ENCODE measurements at regions not wholly inside any gene's neighbourhood (a gene's known extent, or its start where the extent isn't known, plus 50 kb on each side); places are given as distances from the start of the nearest gene placed in this dataset.

DNA sequence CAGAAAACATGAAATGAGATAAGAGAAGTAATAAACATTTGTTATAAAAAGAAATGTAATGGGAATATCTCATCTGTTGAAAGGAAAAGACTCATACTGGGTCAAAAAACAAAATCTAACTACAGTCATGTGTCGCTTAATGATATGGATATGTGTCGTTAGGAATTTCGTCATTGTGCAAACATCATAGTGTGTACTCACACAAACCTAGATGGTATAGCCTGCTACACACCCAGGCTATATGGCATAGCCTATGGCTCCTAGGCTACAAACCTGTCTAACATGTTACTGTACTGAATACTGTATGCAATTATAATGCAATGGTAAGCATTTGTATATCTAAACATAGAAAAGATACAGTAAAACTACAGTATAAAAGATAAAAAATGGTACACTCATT, 89.8 kb upstream of the ZC3H12C start:
- ATAC-seq: no peak
- H3K27me3 Mint-ChIP-seq: peaks cover 37% of the 10 kb centered on the region
- peaks cover 10% of the 10 kb centered on the region for H3K4me1 Mint-ChIP-seq
- H3K4me3 Mint-ChIP-seq: no peak overlapping the region
- peaks cover 3% of the 10 kb centered on the region for H3K9me3 Mint-ChIP-seq
- H3K27ac Mint-ChIP-seq: no peak overlapping the region
- H3K36me3 Mint-ChIP-seq: no peaks in the 10 kb centered on the region

DNA sequence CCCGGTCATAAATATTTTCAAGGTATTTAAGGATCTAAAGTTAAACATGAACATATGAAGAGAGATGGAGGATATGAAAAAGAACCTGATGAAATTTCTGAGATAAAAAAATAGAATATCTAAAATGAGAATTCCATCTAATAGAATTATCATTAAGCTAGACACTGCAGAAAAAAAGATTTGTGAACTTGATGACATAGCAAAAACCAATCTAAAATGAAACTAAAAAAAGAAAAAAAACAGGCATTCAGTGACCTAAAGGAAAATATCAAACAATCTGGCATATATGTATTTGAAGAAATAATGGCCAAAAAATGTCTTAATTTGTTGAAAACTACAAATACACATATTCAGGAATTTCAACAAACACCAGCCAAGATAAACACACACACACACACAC, 81.6 kb upstream of the ZC3H12C start:
- Mint-ChIP-seq H3K27ac (no peak overlapping the region), H3K4me1 (no peaks in the 10 kb centered on the region), H3K4me3 (no peak overlapping the region), H3K9me3 (peaks cover 20% of the 10 kb centered on the region), H3K27me3 (peaks cover 47% of the 10 kb centered on the region), H3K36me3 (peaks cover 10% of the 10 kb centered on the region)
- ATAC-seq: no peak

DNA sequence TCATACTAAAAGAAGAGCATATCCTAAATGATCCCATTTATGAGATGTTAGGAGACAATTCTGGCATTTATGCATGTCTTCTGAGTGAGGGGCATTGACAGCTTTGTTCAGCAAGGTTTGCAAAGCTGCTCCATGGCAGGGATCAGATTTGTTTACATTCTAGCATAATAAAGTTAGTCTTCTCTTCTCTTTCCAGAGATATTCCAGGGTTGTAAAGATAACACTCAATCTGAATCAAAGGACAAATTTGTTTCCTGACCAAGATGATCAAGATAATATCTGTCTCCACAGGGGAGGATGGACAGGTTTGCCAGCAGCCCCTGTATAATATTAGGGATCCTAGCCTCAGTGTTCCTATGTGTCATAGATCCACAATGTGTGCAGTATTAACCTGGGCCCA, 77.5 kb upstream of the ZC3H12C start:
- H3K4me3 Mint-ChIP-seq: no peak overlapping the region
- no peak for ATAC-seq
- peaks cover 4% of the 10 kb centered on the region for H3K36me3 Mint-ChIP-seq
- H3K4me1 Mint-ChIP-seq: no peaks in the 10 kb centered on the region
- peaks cover 46% of the 10 kb centered on the region for H3K27me3 Mint-ChIP-seq
- peaks cover 19% of the 10 kb centered on the region for H3K9me3 Mint-ChIP-seq
- no peak overlapping the region for H3K27ac Mint-ChIP-seq

DNA sequence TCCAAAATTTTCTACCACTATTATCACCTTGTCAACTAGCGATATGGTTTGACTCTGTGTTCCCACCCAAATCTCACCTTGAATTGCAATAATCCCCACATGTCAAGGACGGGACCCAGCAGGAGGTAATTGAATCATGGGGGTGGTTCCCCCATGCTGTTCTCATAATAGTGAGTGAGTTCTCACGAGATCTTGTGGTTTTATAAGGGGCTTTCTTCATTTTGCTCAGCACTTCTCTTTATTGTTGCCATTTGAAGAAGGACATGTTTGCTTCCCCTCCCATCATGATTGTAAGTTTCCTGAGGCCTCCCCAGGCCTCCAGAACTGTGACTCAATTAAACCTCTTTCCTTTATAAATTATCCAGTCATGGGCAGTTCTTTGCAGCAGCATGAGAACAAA, 73.5 kb upstream of the ZC3H12C start:
- Mint-ChIP-seq H3K4me1 (no peaks in the 10 kb centered on the region), H3K36me3 (no peaks in the 10 kb centered on the region), H3K9me3 (peaks cover 13% of the 10 kb centered on the region), H3K4me3 (no peak overlapping the region), H3K27ac (no peak overlapping the region), H3K27me3 (peaks cover 50% of the 10 kb centered on the region)
- no peak for ATAC-seq

DNA sequence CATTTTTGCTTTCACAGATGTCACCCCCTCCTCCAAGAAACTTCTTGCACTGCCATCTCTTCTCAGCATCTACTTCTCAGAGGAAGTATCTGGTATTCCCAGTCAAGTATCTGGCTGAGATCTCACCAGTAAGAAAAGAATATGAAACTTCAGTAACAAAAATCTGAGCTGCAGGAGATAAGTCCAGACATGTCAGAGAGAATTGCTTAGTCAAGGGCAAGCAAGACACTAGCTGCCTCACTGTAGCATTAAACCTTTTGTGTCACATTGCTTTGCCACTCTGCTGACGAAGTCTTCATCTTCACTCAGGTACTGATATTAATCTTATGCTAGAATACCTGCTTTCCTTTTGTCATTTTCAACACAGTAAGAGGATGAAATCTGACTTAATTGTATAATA, 70.6 kb upstream of the ZC3H12C start:
- Mint-ChIP-seq H3K4me3 (no peak overlapping the region), H3K27me3 (peaks cover 45% of the 10 kb centered on the region), H3K4me1 (peaks cover 9% of the 10 kb centered on the region), H3K27ac (no peak overlapping the region), H3K9me3 (peaks cover 11% of the 10 kb centered on the region), H3K36me3 (no peaks in the 10 kb centered on the region)
- ATAC-seq: no peak

DNA sequence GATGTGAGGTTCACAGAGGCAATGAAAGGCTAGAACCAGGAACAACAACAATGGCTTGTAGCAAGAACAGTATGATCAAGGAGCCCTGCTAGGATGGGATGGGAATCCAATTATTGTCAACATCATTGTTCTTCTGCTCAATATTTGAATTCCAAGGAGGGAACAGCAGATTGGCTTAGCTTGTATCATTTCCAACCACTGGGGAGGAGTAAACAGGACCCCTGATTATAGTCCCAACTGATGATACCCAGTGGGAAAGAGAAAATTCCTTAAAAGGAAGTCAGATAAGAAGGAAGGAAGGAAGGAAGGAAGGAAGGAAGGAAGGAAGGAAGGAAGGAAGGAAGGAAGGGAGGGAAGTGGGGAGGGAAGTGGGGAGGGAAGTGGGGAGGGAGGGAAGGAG, 69.5 kb upstream of the ZC3H12C start:
- ATAC-seq: no peak
- H3K4me3 Mint-ChIP-seq: no peak overlapping the region
- H3K27me3 Mint-ChIP-seq: peaks cover 45% of the 10 kb centered on the region
- H3K4me1 Mint-ChIP-seq: peaks cover 20% of the 10 kb centered on the region
- no peaks in the 10 kb centered on the region for H3K36me3 Mint-ChIP-seq
- peaks cover 15% of the 10 kb centered on the region for H3K9me3 Mint-ChIP-seq
- H3K27ac Mint-ChIP-seq: no peak overlapping the region

DNA sequence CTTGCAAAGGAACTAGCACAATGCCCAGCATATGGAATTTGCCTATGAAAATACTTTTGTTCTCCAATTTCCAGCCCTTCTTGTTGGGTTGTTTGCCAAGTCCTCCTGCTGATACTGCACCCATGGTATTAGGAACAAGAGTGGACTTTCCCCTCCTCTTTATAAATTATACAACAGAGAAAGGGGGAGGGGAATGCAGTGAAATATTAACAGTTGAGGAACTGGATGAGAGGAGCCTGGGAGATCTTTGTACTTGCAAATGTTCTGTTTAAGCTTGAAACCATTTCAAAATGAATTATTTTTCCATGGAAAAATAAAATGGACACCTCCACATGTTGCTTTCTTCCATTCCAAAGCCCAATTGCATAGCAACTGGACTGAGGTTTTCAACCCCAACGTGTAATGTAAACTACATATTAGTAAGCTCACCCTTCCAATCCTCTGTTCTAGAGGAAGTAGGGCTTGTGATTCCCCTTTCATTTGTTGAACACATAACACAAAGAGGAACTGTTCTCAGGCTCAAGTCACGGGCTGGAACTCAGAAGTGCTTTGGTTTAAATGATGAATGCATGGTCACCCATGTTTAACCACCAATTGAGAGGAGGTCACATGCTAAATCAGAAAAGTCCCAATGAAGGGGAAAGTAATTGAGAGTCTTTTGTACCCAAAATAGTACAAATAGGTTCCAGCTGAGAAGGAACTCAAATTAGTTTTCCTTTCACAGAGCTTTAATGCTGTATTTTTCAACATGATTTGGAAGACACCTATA, 66.2 kb upstream of the ZC3H12C start:
- Mint-ChIP-seq H3K4me3 (peak overlapping the region; percentile 34), H3K4me1 (peaks cover 20% of the 10 kb centered on the region), H3K27ac (peak overlapping the region; percentile 86), H3K9me3 (peaks cover 16% of the 10 kb centered on the region), H3K36me3 (peaks cover 6% of the 10 kb centered on the region), H3K27me3 (peaks cover 36% of the 10 kb centered on the region)
- peak; percentile 98 for ATAC-seq

DNA sequence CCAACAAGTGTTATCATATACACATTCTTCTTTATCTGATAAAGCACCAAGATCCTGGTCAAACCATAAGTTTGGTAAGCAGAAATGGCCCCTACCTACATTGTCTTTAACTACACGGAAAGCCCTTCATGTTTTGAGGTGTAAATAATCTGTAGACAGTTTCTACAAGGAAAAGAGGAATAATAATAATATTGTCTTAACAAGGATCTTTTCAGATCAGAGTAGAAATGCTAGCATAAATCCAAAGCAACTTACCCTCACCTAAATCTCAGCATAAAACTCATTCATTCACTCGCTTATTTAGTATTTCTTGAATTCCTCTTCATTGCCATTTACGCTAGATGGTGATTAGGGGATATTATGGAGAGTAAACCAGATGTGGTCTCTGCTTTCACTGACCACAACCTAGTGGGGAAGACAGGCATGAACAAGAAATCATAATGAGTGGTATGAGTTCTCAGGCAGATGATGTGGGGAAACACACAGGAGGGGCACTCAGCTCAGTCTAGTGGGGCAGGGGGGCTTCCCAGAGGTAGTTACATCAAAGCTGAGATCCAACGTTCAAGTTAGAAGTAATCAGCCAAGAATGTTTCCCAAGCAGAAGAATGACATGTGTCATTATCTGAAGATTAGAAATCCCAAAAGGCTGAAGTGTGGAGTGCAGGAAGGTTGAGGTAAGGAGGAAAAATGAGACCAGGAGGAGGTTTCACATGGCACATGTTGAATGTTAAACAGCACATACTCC, 65.4 kb upstream of the ZC3H12C start:
- Mint-ChIP-seq H3K36me3 (peaks cover 6% of the 10 kb centered on the region), H3K27ac (peak overlapping the region; percentile 86), H3K9me3 (peaks cover 16% of the 10 kb centered on the region), H3K27me3 (peaks cover 37% of the 10 kb centered on the region), H3K4me3 (peak overlapping the region; percentile 34), H3K4me1 (peaks cover 20% of the 10 kb centered on the region)
- ATAC-seq: peak; percentile 79

DNA sequence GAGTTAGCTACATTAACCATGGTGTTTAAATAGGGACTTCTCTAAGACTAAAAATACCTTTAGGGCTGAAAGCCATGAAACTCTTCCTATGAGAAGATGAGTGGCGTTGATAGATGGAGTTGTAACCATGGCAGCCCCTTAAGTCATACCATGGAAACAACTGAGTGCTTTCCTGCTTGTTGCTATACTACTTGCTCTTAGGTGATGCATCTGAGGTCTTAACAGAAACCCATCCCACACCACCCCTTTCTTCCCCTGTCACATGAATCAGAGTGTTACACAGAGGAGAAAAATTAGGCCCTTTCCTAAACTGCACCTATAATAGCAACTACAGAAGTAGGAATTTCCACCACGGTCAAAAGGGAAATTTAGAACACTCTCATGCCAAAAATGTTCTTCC, 64.3 kb upstream of the ZC3H12C start:
- Mint-ChIP-seq H3K4me3 (no peak overlapping the region), H3K36me3 (peaks cover 6% of the 10 kb centered on the region), H3K4me1 (peaks cover 20% of the 10 kb centered on the region), H3K27me3 (peaks cover 40% of the 10 kb centered on the region), H3K27ac (peak overlapping the region; percentile 86), H3K9me3 (peaks cover 12% of the 10 kb centered on the region)
- no peak for ATAC-seq

DNA sequence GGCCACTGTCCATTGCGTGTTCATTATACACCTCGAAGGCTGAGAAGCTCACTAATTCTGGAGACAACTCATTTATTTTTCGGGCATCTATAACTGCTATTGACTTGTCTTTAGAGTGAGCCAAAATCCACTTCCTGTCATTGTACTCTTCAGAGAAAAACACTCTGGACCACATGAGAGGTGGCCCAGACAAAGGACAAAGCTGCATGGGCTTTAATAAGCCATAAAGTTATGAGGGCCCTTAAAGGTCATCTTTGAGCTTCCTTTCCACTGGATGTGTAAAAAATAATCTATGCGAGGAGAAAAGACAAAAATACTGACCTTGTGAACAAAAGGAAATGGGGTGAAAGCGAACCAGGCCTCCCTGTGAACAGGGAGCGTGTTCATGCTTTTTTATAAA, 63.5 kb upstream of the ZC3H12C start:
- Mint-ChIP-seq H3K27me3 (peaks cover 40% of the 10 kb centered on the region), H3K4me3 (no peak overlapping the region), H3K36me3 (peaks cover 6% of the 10 kb centered on the region), H3K9me3 (peaks cover 9% of the 10 kb centered on the region), H3K4me1 (peaks cover 20% of the 10 kb centered on the region), H3K27ac (no peak overlapping the region)
- ATAC-seq: no peak

DNA sequence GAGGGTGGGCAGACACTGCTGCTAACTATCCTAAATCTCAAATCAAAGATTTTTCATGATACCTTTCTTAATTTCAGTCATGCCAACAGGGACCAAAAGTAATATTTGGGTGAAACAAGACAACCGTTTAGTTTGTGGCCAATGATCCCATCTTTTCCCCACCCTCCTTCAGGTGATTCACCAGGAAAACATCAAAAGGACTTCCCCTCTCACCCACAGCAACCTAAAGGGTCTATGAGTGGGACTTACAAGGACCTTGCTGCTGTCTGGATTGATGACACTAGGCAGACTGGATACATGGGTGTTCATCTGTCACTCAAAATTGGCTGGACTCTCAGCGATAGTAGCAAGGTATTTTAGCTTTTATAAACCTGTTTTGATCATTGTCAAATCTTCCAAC, 62.0 kb upstream of the ZC3H12C start:
- Mint-ChIP-seq H3K4me3 (no peak overlapping the region), H3K9me3 (peaks cover 8% of the 10 kb centered on the region), H3K27me3 (peaks cover 43% of the 10 kb centered on the region), H3K36me3 (peaks cover 6% of the 10 kb centered on the region), H3K4me1 (peaks cover 20% of the 10 kb centered on the region), H3K27ac (no peak overlapping the region)
- no peak for ATAC-seq

DNA sequence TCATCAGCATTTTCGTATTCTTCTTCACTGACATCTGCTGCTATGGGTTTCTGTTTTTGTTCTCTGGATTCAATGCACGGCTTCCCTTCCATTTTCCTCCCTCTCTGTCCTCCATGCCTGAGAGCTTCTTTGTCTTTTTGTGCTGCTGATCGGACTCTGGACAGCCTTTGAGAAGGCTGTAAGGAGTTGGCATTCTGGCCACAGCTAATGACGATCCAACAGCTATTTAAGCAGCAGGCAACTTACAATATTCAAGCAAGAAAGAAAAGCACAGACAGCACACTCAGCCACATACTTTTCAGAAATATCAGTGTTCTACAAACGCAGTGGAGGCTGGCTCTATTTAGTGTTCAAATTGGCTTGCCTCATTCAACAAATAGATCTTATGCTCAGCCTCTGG, 60.9 kb upstream of the ZC3H12C start:
- no peak for ATAC-seq
- peaks cover 6% of the 10 kb centered on the region for H3K36me3 Mint-ChIP-seq
- H3K9me3 Mint-ChIP-seq: peaks cover 8% of the 10 kb centered on the region
- no peak overlapping the region for H3K27ac Mint-ChIP-seq
- peaks cover 49% of the 10 kb centered on the region for H3K27me3 Mint-ChIP-seq
- H3K4me3 Mint-ChIP-seq: no peak overlapping the region
- H3K4me1 Mint-ChIP-seq: peaks cover 14% of the 10 kb centered on the region

DNA sequence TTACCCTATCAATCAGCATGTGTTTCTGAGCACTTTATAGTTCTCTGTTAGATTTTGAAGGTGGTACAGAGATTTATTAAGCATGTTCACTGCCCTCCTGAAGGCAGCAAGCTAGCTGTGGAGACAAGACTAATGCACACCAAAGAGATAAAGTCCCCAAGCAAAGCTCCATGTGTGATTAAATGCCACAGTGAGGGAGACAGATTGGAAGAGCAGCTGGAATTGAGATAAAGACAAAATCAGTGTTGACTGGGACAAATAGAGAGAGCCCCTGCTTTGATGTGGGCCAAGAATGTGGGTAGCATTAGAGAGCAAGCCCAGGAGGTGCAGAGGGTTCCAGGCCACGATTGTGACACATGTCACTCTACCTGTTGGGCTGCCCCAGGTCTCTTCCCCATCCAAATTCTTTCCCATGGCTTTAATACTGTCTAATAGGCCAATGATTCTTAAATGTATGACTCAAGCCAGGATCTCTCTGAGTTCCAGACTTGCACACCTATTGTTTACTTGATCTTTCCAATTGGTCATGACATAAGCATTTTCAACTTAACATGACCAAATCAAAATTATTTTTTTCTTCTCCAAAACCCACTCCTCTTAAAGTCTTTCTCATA, 60.1 kb upstream of the ZC3H12C start:
- Mint-ChIP-seq H3K27me3 (peaks cover 57% of the 10 kb centered on the region), H3K4me3 (no peak overlapping the region), H3K9me3 (peaks cover 5% of the 10 kb centered on the region), H3K36me3 (peaks cover 6% of the 10 kb centered on the region), H3K27ac (no peak overlapping the region), H3K4me1 (peaks cover 6% of the 10 kb centered on the region)
- ATAC-seq: no peak

DNA sequence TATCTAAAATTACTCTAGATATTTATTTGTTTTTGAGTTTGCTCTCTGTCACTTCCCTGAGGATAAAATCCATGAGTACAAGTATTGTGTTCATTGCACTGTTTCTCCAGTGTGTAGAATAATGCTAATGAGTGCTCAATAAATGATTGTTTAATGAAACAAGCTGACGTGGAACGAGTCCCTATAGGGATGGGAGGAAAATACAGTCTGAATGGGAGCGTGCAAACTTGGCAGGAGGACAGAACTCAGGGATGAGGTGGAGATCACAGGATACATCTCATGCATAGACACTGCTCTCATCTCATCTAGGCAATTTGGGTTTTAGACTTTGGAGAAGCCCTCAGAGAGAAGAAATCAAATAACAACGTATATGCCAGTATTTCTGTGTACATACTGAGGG, 58.4 kb upstream of the ZC3H12C start:
- Mint-ChIP-seq H3K4me3 (no peak overlapping the region), H3K36me3 (peaks cover 6% of the 10 kb centered on the region), H3K4me1 (no peaks in the 10 kb centered on the region), H3K27me3 (peaks cover 58% of the 10 kb centered on the region), H3K27ac (no peak overlapping the region), H3K9me3 (peaks cover under 1% of the 10 kb centered on the region)
- ATAC-seq: no peak

DNA sequence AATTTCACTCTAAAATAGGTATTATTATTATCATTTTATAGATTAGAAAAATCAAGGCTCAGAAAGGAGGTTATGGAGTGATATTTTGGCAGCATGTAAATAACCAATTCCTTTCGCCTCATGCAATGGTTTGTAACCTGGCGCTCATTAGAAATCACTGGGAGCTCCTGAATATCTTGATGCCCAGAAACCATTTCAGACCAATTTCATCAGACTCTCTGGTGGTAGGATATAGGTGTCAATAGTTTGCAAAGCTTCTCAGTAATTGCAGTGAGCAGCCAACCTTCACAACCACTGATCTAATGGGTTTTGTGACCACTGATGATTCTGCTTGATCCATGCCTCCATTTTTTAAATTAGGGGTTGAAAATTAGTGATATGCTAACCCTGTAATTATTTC, 57.8 kb upstream of the ZC3H12C start:
- Mint-ChIP-seq H3K4me3 (no peak overlapping the region), H3K36me3 (peaks cover 2% of the 10 kb centered on the region), H3K27ac (no peak overlapping the region), H3K4me1 (no peaks in the 10 kb centered on the region), H3K27me3 (peaks cover 55% of the 10 kb centered on the region), H3K9me3 (no peaks in the 10 kb centered on the region)
- no peak for ATAC-seq

DNA sequence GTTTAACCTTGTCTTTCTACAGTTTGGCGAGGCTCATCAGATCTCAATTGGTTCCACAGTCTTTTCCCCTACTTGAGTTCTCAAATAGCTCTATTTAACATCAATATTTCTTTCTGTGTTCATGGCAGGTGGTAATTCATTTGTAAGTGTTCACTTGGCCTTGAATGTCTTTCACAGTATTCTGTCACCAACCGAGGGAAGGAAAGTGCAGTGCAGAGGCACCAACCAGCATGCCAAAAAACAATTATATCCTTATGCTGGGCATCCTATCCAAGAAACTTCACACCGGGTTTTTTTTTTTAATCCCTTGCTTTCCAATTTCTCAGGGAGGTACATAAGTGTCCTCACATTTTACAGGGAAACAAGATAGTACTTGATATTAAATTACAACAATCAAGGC, 55.0 kb upstream of the ZC3H12C start:
- no peak for ATAC-seq
- Mint-ChIP-seq H3K4me1 (no peaks in the 10 kb centered on the region), H3K36me3 (no peaks in the 10 kb centered on the region), H3K9me3 (no peaks in the 10 kb centered on the region), H3K27ac (no peak overlapping the region), H3K27me3 (peaks cover 57% of the 10 kb centered on the region), H3K4me3 (no peak overlapping the region)
